Activated T-cell treated with anti-CD3 and anti-CD28 coated beads, Interleukin-2, amount 50 U/mL, for 72 hours (primary cell): ENCODE measurements at regions not wholly inside any gene's neighbourhood (a gene's known extent, or its start where the extent isn't known, plus 50 kb on each side); places are given as distances from the start of the nearest gene placed in this dataset.

Experiments
- ATAC-seq, 2 donors: fragments of 150-1000 bp; cut with Tn5 transposase; replicated peaks in 1 of 2; 2 replicates each; pipeline ENCODE4 v1.10.0; 2021; ENCODE audit warnings: moderate library complexity in 2 of 2, mild to moderate bottlenecking in 1 of 2
- DNase-seq, 2 donors: peaks; one replicate each; pipeline ENCODE4 v3.0.0; 2021 to 2022; ENCODE audit warnings: mixed read lengths in 1 of 2
- H3K27ac Mint-ChIP-seq: one replicate; pipeline ENCODE4 v1.8.0; 2022; ENCODE audit warnings: mild to moderate bottlenecking, moderate library complexity, mixed read lengths
- H3K27me3 Mint-ChIP-seq: one replicate; pipeline ENCODE4 v1.8.0; 2022; ENCODE audit warnings: low read depth, mixed read lengths
- H3K36me3 Mint-ChIP-seq, 2 donors: one replicate each; pipeline ENCODE4 v1.8.0; 2022; ENCODE audit warnings: mixed read lengths in 2 of 2, mild to moderate bottlenecking in 1 of 2; ENCODE audit not compliant: insufficient read depth in 2 of 2
- H3K4me1 Mint-ChIP-seq: one replicate; pipeline ENCODE4 v1.8.0; 2022; ENCODE audit warnings: low read depth, mixed read lengths
- H3K4me3 Mint-ChIP-seq, 2 donors: one replicate each; pipeline ENCODE4 v1.8.0; 2022; ENCODE audit warnings: mild to moderate bottlenecking in 2 of 2, mixed read lengths in 2 of 2, moderate library complexity in 2 of 2
- H3K9me3 Mint-ChIP-seq, 2 donors: one replicate each; pipeline ENCODE4 v1.8.0; 2022; ENCODE audit warnings: mixed read lengths in 2 of 2

DNA sequence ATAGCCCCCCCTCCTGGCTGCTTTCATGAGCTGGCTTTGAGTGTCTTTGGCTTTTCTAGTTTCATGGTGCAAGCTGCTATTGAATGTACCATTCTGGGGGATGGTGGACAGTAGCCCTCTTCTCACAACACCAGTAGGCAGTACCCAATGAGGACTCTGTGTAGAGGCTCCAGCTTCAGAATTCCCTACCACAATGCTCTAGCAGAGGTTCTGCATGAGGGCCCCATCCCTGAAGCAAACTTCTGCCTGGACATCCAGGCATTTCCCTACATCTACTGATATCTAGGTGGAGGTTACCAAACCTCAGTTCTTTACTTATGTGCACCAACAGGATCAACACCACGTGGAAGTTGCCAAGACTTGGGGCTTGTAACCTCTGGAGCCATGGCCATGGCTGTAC, 1742.9 kb downstream of the SI start:
- peaks cover 8 to 9% of the 10 kb centered on the region in 2 donors for H3K9me3 Mint-ChIP-seq
- H3K27ac Mint-ChIP-seq = no peak overlapping the region
- ATAC-seq (no peak), DNase-seq (no peak)
- no peak overlapping the region for H3K4me3 Mint-ChIP-seq
- no peaks in the 10 kb centered on the region for H3K4me1 Mint-ChIP-seq
- H3K36me3 Mint-ChIP-seq = peaks cover 2% of the 10 kb centered on the region in 2 donors
- no peaks in the 10 kb centered on the region for H3K27me3 Mint-ChIP-seq

DNA sequence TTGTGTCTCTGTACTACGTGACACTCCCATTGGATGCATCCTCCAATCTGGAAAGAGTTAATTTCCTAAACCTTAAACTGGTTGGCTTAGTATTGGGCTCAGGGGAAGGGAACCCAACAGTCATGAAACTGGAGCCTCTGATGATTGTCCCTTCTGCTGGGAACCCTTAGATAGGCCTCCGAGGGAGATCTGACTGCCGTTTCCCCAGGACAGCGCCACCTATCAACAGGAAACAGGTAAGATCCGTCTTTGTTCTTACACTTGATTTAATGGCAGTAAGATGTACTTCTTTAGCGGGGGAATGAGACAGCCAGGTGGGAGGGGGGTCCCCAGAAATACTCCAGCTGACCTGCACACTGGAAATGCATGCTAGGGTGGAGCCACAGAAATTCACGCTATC, 1749.6 kb downstream of the SI start:
- no peaks in the 10 kb centered on the region for H3K4me1 Mint-ChIP-seq
- no peaks in the 10 kb centered on the region for H3K36me3 Mint-ChIP-seq
- no peak overlapping the region for H3K4me3 Mint-ChIP-seq
- ATAC-seq (no peak), DNase-seq (no peak)
- H3K9me3 Mint-ChIP-seq = peaks cover 5 to 6% of the 10 kb centered on the region in 2 donors
- no peak overlapping the region for H3K27ac Mint-ChIP-seq
- H3K27me3 Mint-ChIP-seq = no peaks in the 10 kb centered on the region

DNA sequence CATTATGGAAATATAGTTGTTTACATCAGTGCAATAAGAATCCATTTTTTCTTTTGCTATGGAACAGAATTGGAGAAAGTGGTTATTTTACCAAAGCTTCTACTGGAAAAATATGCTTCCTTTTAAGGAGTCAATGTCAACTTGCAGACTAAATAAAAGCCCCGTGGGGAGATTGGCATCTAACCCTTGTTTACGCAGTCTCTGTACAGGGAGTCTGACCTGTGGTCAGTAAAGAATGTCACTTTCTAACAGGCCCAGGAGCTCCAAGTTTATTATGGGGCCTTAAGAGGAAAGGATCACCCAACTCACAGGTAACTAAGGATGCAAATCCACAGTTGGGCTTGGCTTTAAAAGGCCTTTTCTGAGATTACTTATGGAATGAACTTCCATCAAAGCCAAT, 1751.2 kb downstream of the SI start:
- H3K4me1 Mint-ChIP-seq = no peaks in the 10 kb centered on the region
- DNase-seq (no peak), ATAC-seq (no peak)
- H3K4me3 Mint-ChIP-seq = no peak overlapping the region
- no peaks in the 10 kb centered on the region for H3K36me3 Mint-ChIP-seq
- H3K27ac Mint-ChIP-seq = no peak overlapping the region
- H3K27me3 Mint-ChIP-seq = no peaks in the 10 kb centered on the region
- peaks cover 3 to 4% of the 10 kb centered on the region in 2 donors for H3K9me3 Mint-ChIP-seq

DNA sequence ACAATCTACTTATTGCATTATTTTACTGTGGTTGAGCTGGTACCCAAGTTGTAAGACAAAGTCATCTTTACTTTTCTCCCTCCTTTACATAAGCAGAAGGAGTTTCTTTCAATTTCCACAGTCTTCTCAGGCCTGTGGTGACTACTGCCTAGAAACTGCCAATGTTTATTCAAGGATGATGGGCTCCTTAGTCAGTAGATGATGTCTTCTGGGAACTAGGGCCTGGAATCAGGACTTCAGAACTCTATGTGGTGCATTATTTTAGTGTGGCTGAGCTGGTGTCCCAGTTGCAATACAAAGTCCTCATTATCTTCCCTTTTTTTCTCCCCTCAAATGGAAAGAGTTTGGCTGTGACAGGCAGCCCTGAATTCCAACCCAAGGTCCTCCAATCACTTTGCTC, 1762.5 kb downstream of the SI start:
- Mint-ChIP-seq H3K27ac (no peak overlapping the region), H3K4me3 (no peak overlapping the region), H3K27me3 (no peaks in the 10 kb centered on the region), H3K9me3 (peaks cover 8 to 13% of the 10 kb centered on the region in 2 donors), H3K4me1 (no peaks in the 10 kb centered on the region), H3K36me3 (no peaks in the 10 kb centered on the region)
- DNase-seq (no peak), ATAC-seq (no peak)

DNA sequence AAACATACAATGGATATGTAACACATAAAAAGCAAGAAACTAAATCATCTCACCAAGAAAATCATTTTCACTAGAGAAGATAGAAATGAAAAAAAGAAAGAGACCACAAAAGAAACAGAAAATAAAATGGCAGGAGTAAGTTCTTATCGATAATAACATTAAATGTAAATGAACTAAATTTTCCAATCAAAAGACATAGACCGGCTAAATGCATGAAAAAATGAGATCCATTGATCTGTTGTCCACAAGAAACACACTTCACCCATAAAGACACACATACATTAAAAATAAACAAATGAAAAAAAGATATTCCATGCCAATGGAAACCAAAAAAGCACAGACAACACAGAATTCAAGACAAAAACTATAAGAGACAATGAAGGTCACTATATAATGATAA, 1771.9 kb downstream of the SI start:
- peaks cover 3 to 7% of the 10 kb centered on the region in 2 donors for H3K36me3 Mint-ChIP-seq

DNA sequence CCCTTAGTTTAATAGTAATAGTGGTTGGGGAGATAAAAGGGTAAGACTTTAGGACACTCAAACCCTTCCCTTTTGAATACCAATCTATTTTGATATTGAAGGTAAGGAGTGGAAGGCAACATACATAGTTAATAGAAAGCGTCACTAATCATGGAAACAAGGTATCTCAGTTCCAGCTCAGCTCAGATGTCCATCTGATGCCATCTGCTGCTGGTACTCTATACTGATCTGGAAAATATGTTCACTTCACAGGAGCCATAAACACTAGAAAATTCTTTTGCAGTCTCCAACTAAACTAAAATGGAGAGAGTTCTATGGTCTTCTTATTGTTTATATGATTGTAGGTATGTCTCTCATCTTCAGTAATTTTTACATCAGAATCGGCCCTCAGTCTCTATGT, 1777.1 kb downstream of the OTOL1 start:
- no peak overlapping the region for H3K4me3 Mint-ChIP-seq
- no peaks in the 10 kb centered on the region for H3K36me3 Mint-ChIP-seq
- DNase-seq = no peak
- ATAC-seq = no peak
- H3K27ac Mint-ChIP-seq = no peak overlapping the region
- peaks cover 3 to 7% of the 10 kb centered on the region in 2 donors for H3K9me3 Mint-ChIP-seq
- H3K4me1 Mint-ChIP-seq = no peaks in the 10 kb centered on the region
- H3K27me3 Mint-ChIP-seq = no peaks in the 10 kb centered on the region

More for the DNA sequence above, 1771.9 kb downstream of the SI start:
- H3K4me3 Mint-ChIP-seq = no peak overlapping the region
- ATAC-seq = no peak
- peaks cover 7 to 12% of the 10 kb centered on the region in 2 donors for H3K9me3 Mint-ChIP-seq
- no peaks in the 10 kb centered on the region for H3K4me1 Mint-ChIP-seq
- no peaks in the 10 kb centered on the region for H3K27me3 Mint-ChIP-seq
- no peak for DNase-seq
- H3K27ac Mint-ChIP-seq = no peak overlapping the region

DNA sequence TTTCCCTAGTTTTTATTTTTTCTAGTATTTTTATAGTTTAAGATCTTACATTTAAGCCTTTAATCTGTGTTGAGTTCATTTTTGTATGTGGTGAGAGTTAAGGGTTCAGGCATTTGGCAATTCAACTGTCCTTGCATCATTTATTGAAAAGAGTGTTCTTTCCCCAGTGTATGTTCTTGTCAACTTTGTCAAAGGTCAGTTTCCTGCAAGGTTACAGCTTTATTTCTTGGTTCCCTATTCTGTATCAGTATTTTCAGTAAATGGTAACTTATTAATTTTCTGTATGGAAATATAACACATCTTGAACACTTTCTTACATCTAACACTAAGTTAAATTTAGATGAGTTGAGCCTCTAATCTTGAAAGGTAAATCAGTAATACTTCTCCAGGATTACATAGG, 1770.1 kb downstream of the OTOL1 start:
- Mint-ChIP-seq H3K27ac (no peak overlapping the region), H3K36me3 (peaks cover 2 to 4% of the 10 kb centered on the region in 2 donors), H3K4me1 (no peaks in the 10 kb centered on the region), H3K27me3 (no peaks in the 10 kb centered on the region), H3K4me3 (no peak overlapping the region), H3K9me3 (peaks cover 6 to 12% of the 10 kb centered on the region in 2 donors)
- ATAC-seq (no peak), DNase-seq (no peak)

DNA sequence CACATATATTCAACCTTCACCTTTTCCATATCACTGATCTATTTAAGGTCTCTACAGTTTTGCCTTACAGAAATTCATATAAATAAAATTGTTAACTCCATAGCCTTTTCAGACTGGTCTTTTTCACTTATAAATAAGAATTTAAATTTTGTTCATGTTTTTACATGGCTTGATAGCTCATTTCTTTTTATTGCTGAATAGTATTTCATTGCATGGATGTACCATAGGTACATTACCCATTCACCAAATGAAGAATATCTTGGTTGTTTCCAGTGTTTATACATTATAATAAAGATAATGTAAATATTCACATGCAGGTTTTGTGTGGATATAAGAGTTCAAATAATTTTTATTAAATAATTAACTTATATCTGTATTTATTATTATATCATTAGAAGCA, 1765.0 kb downstream of the OTOL1 start:
- Mint-ChIP-seq H3K27ac (no peak overlapping the region), H3K4me3 (no peak overlapping the region), H3K9me3 (peaks cover 4 to 8% of the 10 kb centered on the region in 2 donors), H3K36me3 (peaks cover 0 to 2% of the 10 kb centered on the region in 2 donors), H3K4me1 (no peaks in the 10 kb centered on the region), H3K27me3 (no peaks in the 10 kb centered on the region)
- DNase-seq (no peak), ATAC-seq (no peak)

DNA sequence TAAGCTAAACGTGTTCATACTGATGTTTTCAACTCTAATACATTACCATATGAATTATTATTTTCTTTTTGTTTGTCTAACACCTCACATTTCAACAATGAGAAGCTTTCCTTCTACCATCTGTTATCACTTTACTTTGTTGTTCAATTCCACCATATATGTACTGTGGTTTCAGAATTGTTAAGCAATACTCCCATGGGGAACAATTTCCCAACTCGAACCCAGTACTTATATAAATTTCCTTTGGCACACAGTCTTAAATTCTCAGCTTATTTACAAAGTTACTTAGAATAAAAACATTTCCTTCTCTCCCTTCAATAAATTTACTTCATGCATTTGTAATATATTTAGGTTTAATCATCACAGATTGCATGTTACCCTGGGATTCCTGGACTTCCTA, 1764.4 kb downstream of the OTOL1 start:
- DNase-seq (no peak), ATAC-seq (no peak)
- H3K4me3 Mint-ChIP-seq = no peak overlapping the region
- no peak overlapping the region for H3K27ac Mint-ChIP-seq
- no peaks in the 10 kb centered on the region for H3K4me1 Mint-ChIP-seq
- peaks cover 4 to 5% of the 10 kb centered on the region in 2 donors for H3K9me3 Mint-ChIP-seq
- peaks cover 0 to 2% of the 10 kb centered on the region in 2 donors for H3K36me3 Mint-ChIP-seq
- no peaks in the 10 kb centered on the region for H3K27me3 Mint-ChIP-seq

DNA sequence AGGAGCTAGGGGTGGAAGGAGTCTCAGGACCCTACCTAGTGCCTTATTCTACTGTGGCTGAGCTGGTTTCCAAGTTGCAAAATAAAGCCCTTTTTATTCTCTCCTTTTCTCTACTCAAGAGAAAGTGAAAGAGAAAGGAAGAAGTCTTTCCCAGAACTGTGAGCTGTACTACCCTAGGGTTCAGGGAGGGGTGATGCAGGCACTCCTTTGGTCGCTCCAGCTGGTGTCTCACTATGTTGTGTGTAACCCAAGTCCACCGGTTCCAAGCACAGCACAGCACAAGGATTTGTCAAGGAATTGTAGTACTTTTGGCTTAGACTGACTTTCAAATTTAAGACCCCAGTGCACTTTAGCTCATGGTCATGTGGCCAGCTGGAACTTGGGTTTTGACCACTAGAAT, 1721.7 kb downstream of the OTOL1 start:
- H3K36me3 Mint-ChIP-seq = no peaks in the 10 kb centered on the region
- H3K4me3 Mint-ChIP-seq = no peak overlapping the region
- ATAC-seq (no peak), DNase-seq (no peak)
- H3K9me3 Mint-ChIP-seq = peaks cover 6 to 12% of the 10 kb centered on the region in 2 donors
- no peaks in the 10 kb centered on the region for H3K27me3 Mint-ChIP-seq
- H3K27ac Mint-ChIP-seq = no peak overlapping the region
- H3K4me1 Mint-ChIP-seq = no peaks in the 10 kb centered on the region

DNA sequence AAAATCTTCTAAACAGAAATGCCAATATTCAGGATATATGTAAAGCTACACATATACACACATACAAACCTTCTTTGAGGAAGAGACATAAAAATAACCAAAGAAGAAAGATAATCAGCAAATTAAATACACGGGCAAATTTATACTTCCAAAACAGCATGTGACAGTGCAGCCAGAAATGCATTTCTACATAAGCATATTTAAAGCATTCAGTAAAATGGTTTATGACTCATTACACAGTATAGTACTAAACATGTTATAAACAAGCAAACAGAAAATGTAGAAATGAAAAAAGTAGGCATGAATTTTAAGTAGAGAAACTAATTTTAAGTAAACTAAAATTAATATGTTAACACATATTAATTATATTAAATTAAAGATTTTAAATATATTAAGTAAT, 1717.2 kb downstream of the OTOL1 start:
- Mint-ChIP-seq H3K27ac (no peak overlapping the region), H3K27me3 (no peaks in the 10 kb centered on the region), H3K4me1 (no peaks in the 10 kb centered on the region), H3K4me3 (no peak overlapping the region), H3K9me3 (peaks cover 4 to 10% of the 10 kb centered on the region in 2 donors), H3K36me3 (no peaks in the 10 kb centered on the region)
- DNase-seq (no peak), ATAC-seq (no peak)

DNA sequence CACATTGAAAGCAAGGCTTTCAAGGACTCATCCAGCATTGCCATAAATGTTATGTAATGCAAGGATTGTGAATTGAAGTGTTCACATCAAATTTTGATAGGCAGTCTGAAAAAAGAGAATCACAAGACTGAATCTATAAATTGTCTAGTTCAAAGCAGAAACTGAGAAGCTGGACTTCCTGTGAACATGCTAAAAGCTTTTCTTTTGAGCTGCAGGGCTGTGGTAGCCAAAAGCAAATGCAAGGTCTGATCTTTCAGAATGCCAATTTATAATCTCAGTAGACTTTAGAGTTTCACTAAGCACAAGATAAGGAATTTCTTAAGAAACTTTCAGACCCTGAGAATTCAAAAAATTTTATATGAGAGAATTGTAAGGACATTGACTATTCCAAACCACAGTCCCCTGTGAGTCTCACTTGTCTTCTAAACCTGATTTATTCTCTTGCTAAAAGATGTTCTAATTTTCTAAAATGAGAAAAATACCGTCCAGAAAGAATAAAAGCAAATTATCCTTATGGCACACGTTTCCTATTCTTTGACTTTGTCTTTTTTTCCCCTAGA, 1700.3 kb downstream of the OTOL1 start:
- H3K36me3 Mint-ChIP-seq = no peaks in the 10 kb centered on the region
- H3K27me3 Mint-ChIP-seq = no peaks in the 10 kb centered on the region
- H3K4me1 Mint-ChIP-seq = no peaks in the 10 kb centered on the region
- no peak overlapping the region for H3K4me3 Mint-ChIP-seq
- ATAC-seq = no peak
- H3K9me3 Mint-ChIP-seq = peaks cover 0 to 2% of the 10 kb centered on the region in 2 donors
- DNase-seq = no peak
- H3K27ac Mint-ChIP-seq = no peak overlapping the region

DNA sequence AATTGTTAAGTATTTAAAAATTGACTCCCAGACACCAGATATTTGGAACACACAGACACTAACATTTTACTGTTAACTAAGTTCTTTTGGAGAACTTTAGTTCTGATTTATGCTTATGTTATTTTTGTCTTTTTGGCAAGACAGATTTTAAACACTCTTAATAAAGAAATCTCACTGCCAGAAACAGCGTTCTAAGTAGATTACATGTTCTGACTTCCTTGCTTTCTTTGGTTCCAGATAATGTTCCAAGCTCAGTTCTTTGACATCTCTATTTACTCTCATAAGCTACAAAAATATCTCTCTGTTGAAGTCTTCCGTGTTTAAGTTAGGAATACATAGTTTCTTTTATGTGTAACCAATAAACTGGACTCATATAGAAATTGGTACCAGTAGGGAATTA, 1699.6 kb downstream of the OTOL1 start:
- ATAC-seq (no peak), DNase-seq (no peak)
- H3K36me3 Mint-ChIP-seq = no peaks in the 10 kb centered on the region
- H3K4me3 Mint-ChIP-seq = no peak overlapping the region
- H3K27ac Mint-ChIP-seq = no peak overlapping the region
- H3K9me3 Mint-ChIP-seq = peaks cover 0 to 2% of the 10 kb centered on the region in 2 donors
- H3K27me3 Mint-ChIP-seq = no peaks in the 10 kb centered on the region
- no peaks in the 10 kb centered on the region for H3K4me1 Mint-ChIP-seq

DNA sequence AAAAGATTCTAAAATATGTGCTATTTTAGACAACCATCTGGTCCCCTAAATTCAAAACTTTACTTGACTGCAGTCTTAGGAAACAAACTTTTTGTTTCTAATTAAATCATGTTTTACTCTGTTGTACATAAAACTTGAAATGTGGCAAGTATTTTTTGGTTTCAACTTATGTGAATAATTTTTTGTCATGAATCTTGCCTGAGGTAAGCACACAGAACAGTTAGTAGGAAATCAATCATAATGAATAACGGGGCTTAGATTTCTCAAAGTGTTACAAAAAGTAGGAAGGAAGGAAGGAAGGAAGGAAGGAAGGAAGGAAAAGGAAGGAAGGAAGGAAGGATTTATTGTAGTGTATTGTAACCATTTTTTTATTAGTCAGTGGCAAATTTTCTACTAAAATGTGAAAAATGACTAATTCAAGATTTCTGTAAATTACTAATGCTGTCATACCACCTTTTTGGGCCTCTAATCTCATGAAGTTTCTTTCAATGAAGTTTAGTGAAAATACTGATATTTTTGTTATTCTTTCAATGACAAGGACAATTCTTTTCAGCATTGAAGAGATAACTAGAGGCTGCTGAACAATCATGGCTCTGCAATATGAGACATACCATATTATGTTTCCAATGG, 1689.2 kb downstream of the OTOL1 start:
- H3K27ac Mint-ChIP-seq = no peak overlapping the region
- no peak overlapping the region for H3K4me3 Mint-ChIP-seq

More for the DNA sequence above, 1689.2 kb downstream of the OTOL1 start:
- Mint-ChIP-seq H3K27me3 (no peaks in the 10 kb centered on the region), H3K36me3 (no peaks in the 10 kb centered on the region), H3K9me3 (peaks cover 7 to 9% of the 10 kb centered on the region in 2 donors), H3K4me1 (no peaks in the 10 kb centered on the region)
- ATAC-seq = no peak
- DNase-seq = no peak
